SJCRH30 (cell line): ENCODE measurements at regions not wholly inside any gene's neighbourhood (a gene's known extent, or its start where the extent isn't known, plus 50 kb on each side); places are given as distances from the start of the nearest gene placed in this dataset.
"Not testable (repeated sequence)": the region's sequence is repeated elsewhere in the genome, so short reads cannot be mapped to it uniquely, and the experiment has no call there.

Experiments
- DNase-seq, 2 experiments: peaks; one replicate each; pipeline ENCODE4 v3.0.0-alpha.2; 2015 to 2020
- H3K27ac ChIP-seq: fragments of 250-450 bp; sonication (Bioruptor Pico); 2 replicates; pipeline ENCODE4 v1.5.1; 2020; ENCODE audit warnings: mild to moderate bottlenecking, moderate library complexity
- H3K27me3 ChIP-seq: fragments of 250-450 bp; sonication (Bioruptor Pico); 2 replicates; pipeline ENCODE4 v1.5.1; 2020; ENCODE audit warnings: mild to moderate bottlenecking, moderate library complexity
- H3K36me3 ChIP-seq: fragments of 250-450 bp; sonication (Bioruptor Pico); 2 replicates; pipeline ENCODE4 v1.5.1; 2020; ENCODE audit warnings: mild to moderate bottlenecking, moderate library complexity
- H3K4me1 ChIP-seq: fragments of 250-450 bp; sonication (Bioruptor Pico); 2 replicates; pipeline ENCODE4 v1.5.1; 2020; ENCODE audit warnings: mild to moderate bottlenecking, moderate library complexity
- H3K4me3 ChIP-seq: fragments of 250-450 bp; sonication (Bioruptor Pico); 2 replicates; pipeline ENCODE4 v1.5.1; 2020; ENCODE audit warnings: mild to moderate bottlenecking, moderate library complexity
- H3K9me3 ChIP-seq: fragments of 250-450 bp; sonication (Bioruptor Pico); replicated peaks from 2 replicates; pipeline ENCODE4 v1.5.1; 2020; ENCODE audit warnings: mild to moderate bottlenecking, moderate library complexity

DNA sequence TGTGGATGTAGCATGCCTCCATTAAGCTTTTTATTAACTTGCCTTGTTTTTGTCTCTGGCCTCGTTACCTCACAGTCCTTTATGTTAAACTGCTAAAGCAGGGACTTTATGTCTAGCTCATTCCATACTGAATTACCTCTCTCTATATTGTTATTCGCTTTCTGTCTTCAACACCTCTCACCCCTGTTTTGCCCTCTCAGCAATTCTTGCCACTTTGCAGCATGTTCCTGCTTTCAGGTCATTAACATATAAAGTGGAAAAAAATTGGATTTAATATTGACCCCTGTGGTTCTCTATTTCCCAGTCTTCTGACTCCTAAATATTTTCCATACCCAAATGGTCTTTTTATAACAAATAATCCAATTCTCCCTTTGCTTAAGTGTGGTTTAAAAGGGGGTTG, 810.4 kb upstream of the KIF2B start:
- Histone ChIP-seq H3K27ac (no peak overlapping the region), H3K4me3 (no peak overlapping the region), H3K36me3 (no peaks in the 10 kb centered on the region), H3K9me3 (no peaks in the 10 kb centered on the region), H3K4me1 (no peaks in the 10 kb centered on the region), H3K27me3 (no peaks in the 10 kb centered on the region)
- DNase-seq, result no peak

DNA sequence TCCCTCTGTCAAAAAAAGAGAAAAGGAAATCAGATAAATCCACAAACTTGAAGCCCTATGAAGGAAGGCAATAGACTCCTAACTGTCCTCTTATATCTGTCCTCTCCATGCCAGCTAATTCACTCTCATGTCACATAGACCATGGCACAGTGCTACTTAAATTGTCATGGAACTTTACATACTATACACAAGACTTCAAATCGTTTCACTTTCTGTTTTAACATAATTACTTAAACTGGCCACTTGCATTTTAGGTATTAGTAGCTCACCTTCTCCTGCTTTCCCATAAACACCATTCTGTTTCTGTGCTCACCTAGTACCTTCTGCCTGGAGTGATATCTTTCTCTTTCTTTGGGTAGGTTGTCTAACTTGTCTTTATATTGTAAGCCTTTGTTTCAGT, 816.7 kb upstream of the KIF2B start:
- H3K27me3 ChIP-seq, result no peaks in the 10 kb centered on the region
- no peaks in the 10 kb centered on the region for H3K9me3 ChIP-seq

DNA sequence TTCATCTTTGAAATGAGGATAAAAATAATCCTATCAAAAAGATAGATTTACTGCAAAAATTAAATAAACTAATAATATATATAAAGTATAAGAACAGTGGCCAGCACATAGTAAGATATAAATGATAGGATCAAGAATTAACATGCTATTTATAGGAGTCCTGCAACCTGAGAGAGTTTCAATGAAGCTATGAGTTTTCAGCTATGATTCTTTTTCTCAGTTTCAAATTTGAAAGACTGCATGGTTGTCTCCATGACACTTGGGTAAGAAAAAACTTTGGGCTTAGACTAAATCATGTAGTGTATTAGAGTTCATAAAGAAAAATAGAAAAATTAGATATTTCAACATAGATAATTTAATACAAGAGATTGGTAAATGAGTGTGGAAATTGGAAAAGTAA, 817.8 kb upstream of the KIF2B start:
- no peaks in the 10 kb centered on the region for H3K36me3 ChIP-seq
- DNase-seq, result no peak
- no peak overlapping the region for H3K4me3 ChIP-seq

More for the DNA sequence above, 816.7 kb upstream of the KIF2B start:
- no peaks in the 10 kb centered on the region for H3K36me3 ChIP-seq
- H3K4me3 ChIP-seq, result no peak overlapping the region
- H3K4me1 ChIP-seq, result no peaks in the 10 kb centered on the region
- no peak for DNase-seq
- no peak overlapping the region for H3K27ac ChIP-seq

DNA sequence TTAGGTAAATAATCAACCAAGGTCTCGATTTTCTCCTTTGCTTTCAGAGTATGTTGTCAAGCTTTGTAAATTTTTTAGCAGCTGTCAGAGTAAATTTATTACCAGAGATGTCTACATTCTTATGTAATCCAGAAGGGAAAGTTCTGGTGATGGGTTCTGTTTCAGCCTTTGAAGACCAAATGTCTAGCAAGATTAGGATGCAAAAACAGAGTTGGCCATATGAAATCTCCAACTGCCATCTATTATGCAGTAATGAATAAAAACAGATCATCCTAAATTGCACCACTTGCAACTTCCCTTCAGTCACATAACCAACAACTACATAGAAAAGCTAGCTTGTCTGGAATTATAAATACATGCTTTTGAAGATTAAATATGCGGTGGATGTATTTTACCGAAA, 826.8 kb upstream of the KIF2B start:
- no peak for DNase-seq
- no peaks in the 10 kb centered on the region for H3K36me3 ChIP-seq

More for the DNA sequence above, 817.8 kb upstream of the KIF2B start:
- Histone ChIP-seq H3K4me1 (no peaks in the 10 kb centered on the region), H3K27me3 (no peaks in the 10 kb centered on the region), H3K9me3 (no peaks in the 10 kb centered on the region), H3K27ac (no peak overlapping the region)

DNA sequence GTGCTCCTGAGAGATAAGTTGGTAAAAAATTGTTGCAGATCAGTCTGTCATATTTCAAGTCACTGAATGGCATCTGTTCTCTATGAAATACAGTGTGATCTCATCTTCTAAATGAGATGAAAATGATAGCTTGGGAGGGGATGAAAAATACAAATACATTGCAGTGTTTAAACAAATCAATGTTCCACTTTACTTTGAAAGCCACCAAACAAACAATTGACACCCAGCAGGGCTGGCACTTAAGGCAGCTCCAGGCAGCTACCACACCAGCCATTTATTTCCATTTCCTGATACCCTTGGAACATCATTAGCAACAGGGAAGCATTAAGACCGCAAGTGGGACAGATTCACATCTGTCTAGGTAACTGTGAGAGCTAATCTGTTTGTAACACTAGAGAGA, 827.6 kb upstream of the KIF2B start:
- Histone ChIP-seq H3K4me1 (no peaks in the 10 kb centered on the region), H3K9me3 (no peaks in the 10 kb centered on the region), H3K27me3 (no peaks in the 10 kb centered on the region), H3K36me3 (no peaks in the 10 kb centered on the region), H3K4me3 (no peak overlapping the region), H3K27ac (no peak overlapping the region)
- no peak for DNase-seq

More for the DNA sequence above, 826.8 kb upstream of the KIF2B start:
- H3K4me1 ChIP-seq, result no peaks in the 10 kb centered on the region
- H3K4me3 ChIP-seq, result no peak overlapping the region
- H3K27ac ChIP-seq, result no peak overlapping the region
- no peaks in the 10 kb centered on the region for H3K9me3 ChIP-seq
- H3K27me3 ChIP-seq, result no peaks in the 10 kb centered on the region

DNA sequence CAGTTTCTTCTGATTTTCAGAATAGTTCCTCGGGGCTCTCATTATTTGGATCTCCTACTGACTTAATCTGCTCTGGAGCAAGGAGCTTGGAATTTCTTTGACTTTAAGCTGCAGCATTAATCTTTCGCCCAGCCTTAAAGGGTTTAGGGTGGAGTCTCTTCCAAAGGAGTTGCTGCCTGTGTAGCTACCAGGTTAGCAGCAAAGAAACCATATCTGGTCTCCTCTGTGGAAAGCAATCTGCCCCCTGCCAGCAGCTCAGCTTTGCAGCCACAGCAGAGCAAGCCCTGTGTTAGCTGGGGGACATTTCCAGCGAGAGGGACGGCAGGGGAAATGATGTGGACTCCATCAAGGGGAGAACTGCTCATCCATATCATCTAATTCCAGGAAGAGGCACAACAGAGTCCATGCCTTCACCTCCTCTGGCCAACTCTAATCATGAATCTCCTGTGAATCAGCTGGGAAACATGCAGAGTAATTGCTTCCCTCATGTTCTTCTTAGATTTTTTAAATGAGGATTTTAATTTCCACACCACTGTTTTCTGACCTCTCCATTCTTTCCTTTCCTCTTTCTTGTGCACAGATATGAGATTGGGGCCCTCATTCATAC, 827.6 kb upstream of the CA10 start:
- Histone ChIP-seq H3K4me3 (no peak overlapping the region), H3K4me1 (no peaks in the 10 kb centered on the region), H3K9me3 (no peaks in the 10 kb centered on the region), H3K27me3 (no peaks in the 10 kb centered on the region), H3K27ac (no peak overlapping the region), H3K36me3 (no peaks in the 10 kb centered on the region)
- no peak for DNase-seq

DNA sequence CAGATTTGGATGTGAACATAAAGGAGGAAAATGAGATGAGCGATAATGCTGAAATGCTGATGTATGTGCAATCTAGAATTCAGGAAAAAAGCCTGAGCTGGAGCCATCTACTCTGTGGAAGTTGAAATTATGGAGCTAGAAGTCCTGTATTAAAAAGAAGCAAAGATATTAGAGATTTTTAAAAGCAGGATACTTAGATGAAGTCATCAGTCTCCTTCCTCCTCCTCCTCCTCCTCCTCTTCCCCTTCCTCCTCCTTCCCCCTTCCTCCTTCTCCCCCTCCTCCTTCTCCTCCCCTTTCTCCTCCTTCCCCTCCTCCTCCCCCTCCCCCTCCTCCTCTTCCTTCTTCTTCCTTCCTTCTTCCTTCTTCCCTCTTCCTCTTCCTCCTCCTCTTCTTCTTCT, 823.8 kb upstream of the CA10 start:
- Histone ChIP-seq H3K27ac (no peak overlapping the region), H3K9me3 (no peaks in the 10 kb centered on the region), H3K27me3 (no peaks in the 10 kb centered on the region), H3K36me3 (no peaks in the 10 kb centered on the region), H3K4me1 (no peaks in the 10 kb centered on the region), H3K4me3 (no peak overlapping the region)
- DNase-seq, result no peak

DNA sequence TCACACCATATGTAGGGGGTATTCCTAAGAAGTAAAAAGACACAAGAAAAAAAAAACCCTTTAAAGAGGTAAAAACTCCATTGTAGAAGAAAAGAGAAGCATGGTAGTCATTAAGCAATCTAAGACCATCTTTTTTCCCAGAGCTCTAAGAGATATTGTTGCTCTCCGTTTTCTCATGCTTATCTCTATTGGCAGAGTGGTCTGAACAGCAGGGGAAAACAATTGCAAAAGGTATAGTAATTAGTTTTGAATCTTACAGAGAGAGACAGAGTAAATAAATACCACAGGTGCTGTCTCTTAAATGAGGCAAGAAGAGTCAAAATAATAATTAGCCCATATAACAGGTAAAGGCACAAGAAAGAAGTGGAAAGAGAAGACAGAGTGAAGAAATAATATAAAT, 821.4 kb upstream of the CA10 start:
- H3K27me3 ChIP-seq, result no peaks in the 10 kb centered on the region
- H3K9me3 ChIP-seq, result no peaks in the 10 kb centered on the region
- no peak overlapping the region for H3K4me3 ChIP-seq
- no peaks in the 10 kb centered on the region for H3K36me3 ChIP-seq
- no peak for DNase-seq
- no peaks in the 10 kb centered on the region for H3K4me1 ChIP-seq
- H3K27ac ChIP-seq, result no peak overlapping the region

DNA sequence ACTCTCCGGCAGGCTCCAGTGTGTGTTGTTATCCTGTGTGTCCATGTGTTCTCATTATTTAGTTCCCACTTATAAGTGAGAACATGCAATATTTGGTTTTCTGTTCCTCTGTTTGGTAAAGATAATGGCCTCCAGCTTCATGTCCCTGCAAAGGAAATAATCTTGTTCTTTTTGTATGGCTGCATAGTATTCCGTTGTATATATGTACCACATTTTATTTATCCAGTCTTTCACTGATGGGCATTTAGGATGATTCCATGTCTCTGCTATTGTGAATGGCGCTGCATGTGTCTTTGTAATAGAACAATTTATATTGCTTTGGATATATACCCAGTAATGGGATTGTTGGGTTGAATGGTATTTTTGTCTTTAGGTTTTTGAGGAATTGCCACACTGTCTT, 807.3 kb upstream of the CA10 start:
- H3K27ac ChIP-seq, result no peak overlapping the region
- no peaks in the 10 kb centered on the region for H3K36me3 ChIP-seq
- no peaks in the 10 kb centered on the region for H3K27me3 ChIP-seq
- H3K9me3 ChIP-seq, result no peaks in the 10 kb centered on the region
- DNase-seq, result no peak
- H3K4me3 ChIP-seq, result no peak overlapping the region
- H3K4me1 ChIP-seq, result no peaks in the 10 kb centered on the region

DNA sequence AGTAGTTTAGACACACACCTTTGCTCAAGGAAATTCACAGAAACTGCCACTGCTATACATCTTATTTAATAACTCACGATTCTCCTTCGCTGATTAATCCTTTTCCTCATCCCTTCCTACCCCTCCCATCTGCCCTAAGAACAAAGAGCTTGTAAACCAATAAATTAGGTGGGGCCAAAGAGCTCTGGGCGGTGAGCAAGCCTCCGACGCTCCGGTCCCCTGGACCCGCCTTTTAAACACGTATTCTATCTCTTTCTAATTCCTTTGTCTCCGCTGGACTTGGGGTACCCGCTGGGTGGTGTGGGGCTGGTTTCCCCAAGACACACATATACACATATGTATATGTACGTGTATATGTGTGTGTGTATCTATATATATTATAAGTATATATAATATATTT, 803.2 kb upstream of the CA10 start:
- not testable (repeated sequence) for H3K9me3 ChIP-seq

DNA sequence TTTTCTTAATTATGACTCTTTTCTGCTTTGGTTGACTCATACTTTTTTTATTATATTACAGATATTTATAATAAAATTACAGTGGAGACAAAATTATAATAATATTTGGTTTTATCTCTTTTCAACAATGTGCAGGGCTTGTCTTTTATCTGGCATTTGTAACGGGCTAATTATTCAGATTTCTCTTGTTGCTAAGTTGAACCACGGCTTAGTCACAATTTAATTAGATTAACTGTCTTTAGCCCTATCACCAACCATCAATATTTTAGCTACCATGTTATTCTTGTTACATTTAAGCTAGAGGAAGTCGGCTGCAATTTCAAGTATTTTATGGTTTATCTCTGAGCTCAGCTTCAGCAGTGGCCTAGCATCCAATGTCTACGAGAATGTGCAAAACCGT, 798.9 kb upstream of the CA10 start:
- Histone ChIP-seq H3K27ac (no peak overlapping the region), H3K4me1 (no peaks in the 10 kb centered on the region), H3K27me3 (no peaks in the 10 kb centered on the region), H3K9me3 (no peaks in the 10 kb centered on the region), H3K36me3 (no peaks in the 10 kb centered on the region), H3K4me3 (no peak overlapping the region)
- no peak for DNase-seq

More for the DNA sequence above, 803.2 kb upstream of the CA10 start:
- not testable (repeated sequence) for DNase-seq, H3K4me1 ChIP-seq, H3K36me3 ChIP-seq, H3K27ac ChIP-seq, H3K4me3 ChIP-seq, H3K27me3 ChIP-seq

DNA sequence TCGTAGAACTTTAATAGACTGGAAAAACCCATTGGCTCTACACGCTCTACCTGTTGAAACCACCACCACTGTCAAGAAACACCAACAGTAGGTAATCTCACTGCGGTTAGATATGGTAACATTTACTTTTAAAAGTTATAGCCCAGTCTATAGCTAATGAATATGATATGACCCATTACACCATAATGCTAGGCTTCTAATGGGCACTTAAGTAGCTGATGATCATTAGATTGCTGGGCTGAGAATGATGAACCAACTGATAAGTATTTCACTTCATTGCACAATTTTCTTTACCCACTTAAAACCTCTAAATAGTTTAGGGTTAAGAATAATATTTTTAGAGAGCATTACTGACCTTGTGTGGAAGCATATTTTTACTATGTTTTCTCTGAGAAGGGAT, 788.9 kb upstream of the CA10 start:
- no peak for DNase-seq
- H3K4me3 ChIP-seq, result no peak overlapping the region
- H3K36me3 ChIP-seq, result no peaks in the 10 kb centered on the region
- no peaks in the 10 kb centered on the region for H3K9me3 ChIP-seq
- H3K27me3 ChIP-seq, result no peaks in the 10 kb centered on the region
- no peak overlapping the region for H3K27ac ChIP-seq
- no peaks in the 10 kb centered on the region for H3K4me1 ChIP-seq

DNA sequence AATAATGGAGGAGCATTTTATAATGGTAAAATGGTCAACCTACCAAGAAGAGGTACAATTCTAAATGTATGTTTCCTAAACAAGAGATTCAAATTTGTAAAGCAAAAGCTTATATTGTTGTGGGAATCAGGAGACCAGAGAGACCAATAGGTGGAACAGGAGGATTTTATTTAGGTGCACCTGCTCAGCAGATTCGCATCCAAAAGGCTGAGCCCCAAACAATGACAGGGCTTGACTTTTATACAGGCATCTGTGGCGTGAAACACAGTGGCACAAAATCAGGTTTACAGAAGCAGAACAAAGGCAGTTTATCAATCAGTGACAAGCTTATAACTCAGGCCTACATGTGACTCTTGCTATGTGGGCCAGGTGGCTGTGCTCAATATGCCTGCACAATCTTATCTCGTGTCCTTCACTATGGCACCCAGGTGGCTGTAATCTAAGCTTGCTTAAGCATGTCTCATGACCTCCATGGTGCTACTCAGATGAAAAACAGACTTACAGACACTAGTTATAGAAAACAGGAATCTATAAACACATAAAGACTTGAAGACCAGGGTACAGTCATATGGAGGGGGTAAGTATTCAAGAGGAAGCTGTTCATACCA, 780.2 kb upstream of the CA10 start:
- H3K4me3 ChIP-seq, result no peak overlapping the region
- no peaks in the 10 kb centered on the region for H3K4me1 ChIP-seq
- H3K36me3 ChIP-seq, result no peaks in the 10 kb centered on the region
- no peak overlapping the region for H3K27ac ChIP-seq
- no peaks in the 10 kb centered on the region for H3K27me3 ChIP-seq
- no peak for DNase-seq
- H3K9me3 ChIP-seq, result peaks cover 3% of the 10 kb centered on the region; the same call in 1 of the 2 replicates

DNA sequence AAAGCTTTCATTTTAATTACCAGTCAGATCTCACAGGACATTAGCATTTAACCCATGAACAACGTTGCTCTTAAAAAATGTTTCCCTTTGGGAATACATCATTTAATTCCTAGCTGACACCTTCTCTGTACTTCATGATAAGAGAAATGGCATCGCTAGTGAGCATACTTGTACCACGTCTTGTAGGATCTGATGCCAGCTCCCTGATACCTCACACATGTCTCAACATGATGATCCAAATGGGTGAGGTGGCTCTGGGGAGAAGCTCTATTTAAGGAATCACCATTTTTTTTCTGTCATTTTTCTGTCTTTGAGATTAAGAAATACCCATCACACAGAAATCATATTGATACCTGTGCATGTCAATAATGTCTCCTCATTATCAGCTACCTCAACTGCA, 772.1 kb upstream of the CA10 start:
- no peak overlapping the region for H3K4me3 ChIP-seq
- H3K4me1 ChIP-seq, result no peaks in the 10 kb centered on the region

DNA sequence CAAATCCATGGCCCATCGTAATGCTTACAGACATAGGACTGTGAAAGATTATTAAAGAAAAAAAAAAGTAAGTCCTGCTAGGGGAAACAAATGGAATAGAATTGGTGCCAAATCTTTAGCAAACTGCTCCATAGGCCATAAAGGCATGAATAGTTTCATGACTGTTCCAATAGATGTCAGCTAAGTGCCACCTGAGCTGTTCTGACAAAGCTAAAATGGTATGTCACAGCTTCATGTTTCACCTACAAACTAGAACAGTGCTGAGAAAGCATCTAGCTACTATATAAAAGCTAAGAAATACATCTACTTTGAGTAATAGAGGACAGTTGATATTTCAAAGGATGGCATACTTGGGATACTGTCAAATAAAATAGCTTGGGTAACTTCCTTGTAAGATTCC, 771.6 kb upstream of the CA10 start:
- H3K4me3 ChIP-seq, result no peak overlapping the region
- no peaks in the 10 kb centered on the region for H3K9me3 ChIP-seq
- H3K27ac ChIP-seq, result no peak overlapping the region
- no peaks in the 10 kb centered on the region for H3K36me3 ChIP-seq
- DNase-seq, result no peak
- H3K4me1 ChIP-seq, result no peaks in the 10 kb centered on the region
- no peaks in the 10 kb centered on the region for H3K27me3 ChIP-seq

More for the DNA sequence above, 772.1 kb upstream of the CA10 start:
- H3K36me3 ChIP-seq, result no peaks in the 10 kb centered on the region
- no peak overlapping the region for H3K27ac ChIP-seq
- DNase-seq, result no peak
- no peaks in the 10 kb centered on the region for H3K27me3 ChIP-seq
- no peaks in the 10 kb centered on the region for H3K9me3 ChIP-seq

DNA sequence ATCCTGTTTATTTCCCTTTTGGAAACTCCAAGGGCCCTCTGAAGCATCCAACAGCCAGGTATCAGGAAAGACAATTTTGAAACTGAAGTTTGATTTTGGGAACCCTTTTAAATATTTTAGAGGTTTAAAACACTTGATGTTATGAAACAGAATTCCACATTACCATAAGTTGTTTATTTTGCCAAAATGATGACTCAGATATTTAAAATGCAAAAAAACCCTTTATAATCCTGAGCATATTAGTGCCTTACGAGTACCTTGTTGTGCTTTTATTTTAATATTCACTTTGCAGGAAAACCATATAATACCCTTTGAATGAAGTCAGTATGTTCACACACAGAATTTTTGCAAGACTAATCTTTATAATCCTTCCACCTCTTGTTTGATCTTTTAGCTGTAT, 765.1 kb upstream of the CA10 start:
- Histone ChIP-seq H3K27me3 (no peaks in the 10 kb centered on the region), H3K36me3 (no peaks in the 10 kb centered on the region), H3K4me3 (no peak overlapping the region), H3K27ac (no peak overlapping the region), H3K9me3 (no peaks in the 10 kb centered on the region), H3K4me1 (no peaks in the 10 kb centered on the region)
- DNase-seq, result no peak
